ENCODE measurements at regions not wholly inside any gene's neighbourhood (a gene's known extent, or its start where the extent isn't known, plus 50 kb on each side); places are given as distances from the start of the nearest gene placed in this dataset.

DNA sequence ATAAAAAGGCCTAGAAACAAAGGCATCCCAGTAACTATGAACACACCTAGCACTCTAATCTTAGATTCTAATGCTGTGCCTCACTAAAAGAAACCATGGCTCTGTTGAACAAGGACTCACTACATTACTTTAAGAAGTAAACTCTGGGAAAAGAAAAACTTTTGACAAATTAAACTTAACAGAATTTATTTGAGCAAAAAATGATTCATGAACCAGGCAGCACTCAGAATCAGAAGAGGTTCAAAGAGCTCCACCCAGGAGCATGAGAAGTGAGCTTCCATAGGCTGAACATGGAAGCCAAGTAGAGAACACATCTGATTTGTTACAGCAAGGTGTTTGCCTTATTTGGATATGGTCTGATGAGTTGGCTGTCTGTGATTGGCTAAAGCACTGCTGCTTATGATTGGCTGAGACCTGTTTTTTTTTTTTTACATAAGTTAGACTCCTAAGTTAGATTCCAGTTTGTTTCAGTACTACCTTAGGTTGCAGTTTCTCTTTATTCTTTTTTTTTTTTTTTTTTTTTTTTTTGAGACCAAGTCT, 343.6 kb upstream of the SASH1 start:
- TF ChIP-seq, protein P1, sequence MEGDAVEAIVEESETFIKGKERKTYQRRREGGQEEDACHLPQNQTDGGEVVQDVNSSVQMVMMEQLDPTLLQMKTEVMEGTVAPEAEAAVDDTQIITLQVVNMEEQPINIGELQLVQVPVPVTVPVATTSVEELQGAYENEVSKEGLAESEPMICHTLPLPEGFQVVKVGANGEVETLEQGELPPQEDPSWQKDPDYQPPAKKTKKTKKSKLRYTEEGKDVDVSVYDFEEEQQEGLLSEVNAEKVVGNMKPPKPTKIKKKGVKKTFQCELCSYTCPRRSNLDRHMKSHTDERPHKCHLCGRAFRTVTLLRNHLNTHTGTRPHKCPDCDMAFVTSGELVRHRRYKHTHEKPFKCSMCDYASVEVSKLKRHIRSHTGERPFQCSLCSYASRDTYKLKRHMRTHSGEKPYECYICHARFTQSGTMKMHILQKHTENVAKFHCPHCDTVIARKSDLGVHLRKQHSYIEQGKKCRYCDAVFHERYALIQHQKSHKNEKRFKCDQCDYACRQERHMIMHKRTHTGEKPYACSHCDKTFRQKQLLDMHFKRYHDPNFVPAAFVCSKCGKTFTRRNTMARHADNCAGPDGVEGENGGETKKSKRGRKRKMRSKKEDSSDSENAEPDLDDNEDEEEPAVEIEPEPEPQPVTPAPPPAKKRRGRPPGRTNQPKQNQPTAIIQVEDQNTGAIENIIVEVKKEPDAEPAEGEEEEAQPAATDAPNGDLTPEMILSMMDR (IDR thresholded peaks at IDR 0.05; ENCODE audit: insufficient read depth, low read depth, low read length) = no peak
- no peak for TF ChIP-seq EZH2 (IDR thresholded peaks at IDR 0.05; ENCODE audit: insufficient read depth, low read length)

All from astrocyte (in vitro differentiated cells and primary cell).